Activated naive CD8-positive, alpha-beta T cell treated with anti-CD3 and anti-CD28 coated beads for 36 hours (primary cell): ENCODE measurements at regions not wholly inside any gene's neighbourhood (a gene's known extent, or its start where the extent isn't known, plus 50 kb on each side); places are given as distances from the start of the nearest gene placed in this dataset.
A peak's percentile ranks its signal among the peaks of the same experiment; 100 is the strongest.

Experiments
- DNase-seq: peaks from one replicate; pipeline ENCODE4 v3.0.0; 2021
- H3K27ac Mint-ChIP-seq: one replicate; pipeline ENCODE4 v1.8.0; 2022; ENCODE audit warnings: mild to moderate bottlenecking, moderate library complexity, mixed read lengths
- H3K27me3 Mint-ChIP-seq: one replicate; pipeline ENCODE4 v1.8.0; 2022; ENCODE audit warnings: mild to moderate bottlenecking, mixed read lengths
- H3K36me3 Mint-ChIP-seq: one replicate; pipeline ENCODE4 v1.8.0; 2021; ENCODE audit warnings: mild to moderate bottlenecking, mixed read lengths
- H3K4me1 Mint-ChIP-seq: one replicate; pipeline ENCODE4 v1.8.0; 2021; ENCODE audit warnings: mixed read lengths
- H3K4me3 Mint-ChIP-seq: one replicate; pipeline ENCODE4 v1.8.0; 2022; ENCODE audit warnings: mild to moderate bottlenecking, moderate library complexity, mixed read lengths
- H3K9me3 Mint-ChIP-seq: one replicate; pipeline ENCODE4 v1.8.0; 2022; ENCODE audit warnings: mixed read lengths

DNA sequence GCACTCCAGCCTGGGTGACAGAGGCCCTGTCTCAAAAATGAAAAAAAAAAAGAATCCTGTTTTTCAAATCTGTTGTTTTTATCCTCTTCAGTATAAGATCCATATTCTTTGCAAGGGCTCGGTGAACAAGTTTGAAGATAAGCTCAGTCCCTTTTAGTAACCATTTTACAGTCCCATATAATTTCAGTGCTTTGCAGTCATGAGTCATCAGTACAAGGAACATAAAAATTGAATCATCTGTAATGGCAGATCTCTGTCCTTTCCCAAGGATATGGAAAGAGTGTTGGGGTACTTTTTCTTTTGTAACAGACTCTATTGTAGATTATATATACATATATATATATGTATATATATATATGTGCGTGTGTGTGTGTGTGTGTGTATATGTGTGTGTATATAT is 52.2 kb upstream of the ZPBP start:
- no peak overlapping the region for H3K4me3 Mint-ChIP-seq
- H3K9me3 Mint-ChIP-seq = no peaks in the 10 kb centered on the region
- peaks cover 70% of the 10 kb centered on the region for H3K4me1 Mint-ChIP-seq
- peaks cover 1% of the 10 kb centered on the region for H3K36me3 Mint-ChIP-seq
- H3K27me3 Mint-ChIP-seq = no peaks in the 10 kb centered on the region
- no peak for DNase-seq
- H3K27ac Mint-ChIP-seq = peak overlapping the region; percentile 84
